Testis (tissue), 2 donors: ENCODE measurements at regions not wholly inside any gene's neighbourhood (a gene's known extent, or its start where the extent isn't known, plus 50 kb on each side); places are given as distances from the start of the nearest gene placed in this dataset.

Experiments used
- DNase-seq: peaks from one replicate; pipeline ENCODE4 v3.0.0-alpha.2; 2019
- H3K27ac ChIP-seq, 2 donors: fragments of 200-600 bp; sonication (generic); one replicate each; pipeline ENCODE4 v1.5.1; 2019
- H3K27me3 ChIP-seq: fragments of 200-600 bp; sonication (generic); one replicate; pipeline ENCODE4 v1.5.1; 2019
- H3K36me3 ChIP-seq: fragments of 200-600 bp; sonication (generic); one replicate; pipeline ENCODE4 v1.5.1; 2017; ENCODE audit warnings: low read depth; ENCODE audit errors: missing control alignments
- H3K4me1 ChIP-seq: fragments of 200-600 bp; sonication (generic); one replicate; pipeline ENCODE4 v1.5.1; 2019
- H3K4me3 ChIP-seq, 2 donors: fragments of 200-600 bp; sonication (generic); one replicate each; pipeline ENCODE4 v1.5.1; 2017 to 2019
- H3K9me3 ChIP-seq: fragments of 200-600 bp; sonication (generic); one replicate; pipeline ENCODE4 v1.5.1; 2017
- CTCF ChIP-seq, 3 experiments: fragments of 450-650 bp in 2 of 3; fragments of 200-600 bp in 1 of 3; sonication (generic) in 1 of 3; IDR thresholded peaks; one replicate each; pipeline ENCODE4 v1.5.1; 2016 to 2019; ENCODE audit warnings: antibody characterized with exemption in 3 of 3, mild to moderate bottlenecking in 2 of 3, moderate library complexity in 1 of 3
- POLR2A ChIP-seq: fragments of 450-650 bp; IDR thresholded peaks from one replicate; pipeline ENCODE4 v1.6.1; 2017; ENCODE audit warnings: antibody characterized with exemption, mild to moderate bottlenecking, moderate library complexity
- WGBS, 2 donors: methylation state at CpG; one replicate each; pipeline ENCODE4 v1.1.5; 2018; 5-methylcytosine and 5-hydroxymethylcytosine counted together
- intact Hi-C: fragments of 100-400 bp; cut with DNase I; formaldehyde crosslinking; loops from one replicate; pipeline ENCODE4 v1.15.1; 2023; ENCODE audit warnings: low total_unique reads

DNA sequence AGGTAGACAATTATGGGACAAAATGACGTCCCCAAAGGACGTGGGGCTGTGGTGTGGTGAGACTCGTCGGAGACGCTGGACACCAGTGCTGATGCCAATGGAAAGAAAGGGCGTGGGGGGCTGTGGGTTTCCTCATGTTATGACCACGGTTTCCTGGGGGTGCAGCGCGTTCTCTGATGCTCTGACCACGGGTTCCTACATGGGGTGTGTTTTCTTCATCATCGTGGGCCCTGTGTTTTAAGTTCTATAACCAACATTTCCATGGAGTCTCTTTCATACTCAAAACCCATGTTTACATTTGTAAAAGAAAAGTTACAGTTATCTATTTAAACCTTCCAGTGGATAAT lies 141.6 kb downstream of the RTP5 start:
- TF ChIP-seq CTCF (IDR thresholded peaks at IDR 0.05) (no peak), POLR2A (no peak)
- no peak overlapping the region for H3K27ac ChIP-seq
- 63 to 74% methylated on average over 11 of the region's 11 CpGs for WGBS, 2 donors
- intact Hi-C loops, result no loop called here
- H3K4me1 ChIP-seq, result peaks cover 7% of the 10 kb centered on the region
- H3K4me3 ChIP-seq, result no peak overlapping the region
- H3K27me3 ChIP-seq, result no peaks in the 10 kb centered on the region
- H3K36me3 ChIP-seq, result no peaks in the 10 kb centered on the region
- no peak for DNase-seq
- H3K9me3 ChIP-seq, result no peaks in the 10 kb centered on the region

DNA sequence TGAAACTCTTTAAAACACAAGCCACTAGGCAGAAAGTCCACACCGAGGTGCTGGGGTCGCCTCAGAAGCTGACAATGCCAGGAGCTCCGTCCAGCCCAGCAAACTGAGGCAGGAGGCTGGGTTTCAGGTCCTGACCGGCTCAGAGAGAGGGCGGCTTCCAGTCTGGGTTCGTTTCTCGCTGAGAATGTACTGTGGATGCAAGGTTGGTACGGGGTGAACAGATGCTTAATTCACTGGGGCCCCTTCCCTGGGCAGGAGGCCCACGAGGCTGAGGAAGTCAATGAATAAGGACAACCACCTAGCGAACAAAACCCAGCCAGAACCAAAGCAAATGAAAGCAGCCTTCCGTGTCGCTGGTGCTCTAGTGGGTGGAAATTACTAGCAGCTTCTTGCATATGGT lies 142.0 kb downstream of the RTP5 start:
- WGBS, 2 donors, result 52 to 73% methylated on average over 12 of the region's 12 CpGs
- Histone ChIP-seq H3K4me3 (no peak overlapping the region), H3K9me3 (no peaks in the 10 kb centered on the region), H3K27ac (no peak overlapping the region), H3K4me1 (peaks cover 7% of the 10 kb centered on the region), H3K36me3 (no peaks in the 10 kb centered on the region), H3K27me3 (no peaks in the 10 kb centered on the region)
- DNase-seq, result no peak
- intact Hi-C loops, result no loop called here
- TF ChIP-seq CTCF (IDR thresholded peaks at IDR 0.05) (no peak), POLR2A (no peak)

DNA sequence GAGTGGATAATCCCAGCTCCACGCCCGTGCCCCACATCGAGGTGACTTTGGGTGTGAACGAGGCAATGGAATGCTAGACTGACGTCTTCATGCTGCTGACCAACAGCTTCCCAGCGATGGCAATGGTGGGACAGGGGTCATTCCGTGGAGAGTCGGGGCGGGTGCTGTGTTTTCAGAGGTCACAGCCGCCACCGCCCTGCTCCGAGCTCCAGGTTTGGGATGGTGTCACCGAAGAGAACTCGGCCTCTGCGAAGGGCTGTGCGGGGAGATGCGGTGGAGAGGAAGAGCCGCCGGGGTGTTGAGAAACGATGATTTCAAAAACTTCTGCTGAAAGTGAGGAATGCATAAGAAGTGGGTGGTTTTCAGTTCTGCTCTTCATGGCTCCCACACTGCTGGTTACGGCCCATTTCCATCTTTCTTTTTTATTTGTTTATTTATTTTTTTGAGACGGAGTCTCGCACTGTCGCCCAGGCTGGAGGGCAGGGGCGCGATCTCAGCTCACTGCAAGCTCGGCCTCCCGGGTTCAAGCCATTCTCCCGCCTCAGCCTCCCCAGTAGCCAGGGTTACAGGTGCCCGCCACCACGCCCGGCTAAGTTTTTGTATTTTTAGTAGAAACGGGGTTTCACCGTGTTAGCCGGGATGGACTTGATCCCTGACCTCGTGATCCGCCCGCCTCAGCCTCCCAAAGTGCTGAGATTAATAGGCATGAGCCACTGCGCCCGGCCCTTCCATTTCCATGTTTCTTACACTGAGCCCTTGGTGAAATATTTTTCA lies 142.6 kb downstream of the RTP5 start:
- DNase-seq, result no peak
- intact Hi-C loops, result no loop called here
- Histone ChIP-seq H3K4me3 (no peak overlapping the region), H3K4me1 (peaks cover 7% of the 10 kb centered on the region), H3K27ac (no peak overlapping the region), H3K27me3 (no peaks in the 10 kb centered on the region), H3K36me3 (no peaks in the 10 kb centered on the region), H3K9me3 (no peaks in the 10 kb centered on the region)
- WGBS, 2 donors, result 69 to 77% methylated on average over 40 of the region's 40 CpGs
- TF ChIP-seq POLR2A (no peak), CTCF (IDR thresholded peaks at IDR 0.05) (no peak)

DNA sequence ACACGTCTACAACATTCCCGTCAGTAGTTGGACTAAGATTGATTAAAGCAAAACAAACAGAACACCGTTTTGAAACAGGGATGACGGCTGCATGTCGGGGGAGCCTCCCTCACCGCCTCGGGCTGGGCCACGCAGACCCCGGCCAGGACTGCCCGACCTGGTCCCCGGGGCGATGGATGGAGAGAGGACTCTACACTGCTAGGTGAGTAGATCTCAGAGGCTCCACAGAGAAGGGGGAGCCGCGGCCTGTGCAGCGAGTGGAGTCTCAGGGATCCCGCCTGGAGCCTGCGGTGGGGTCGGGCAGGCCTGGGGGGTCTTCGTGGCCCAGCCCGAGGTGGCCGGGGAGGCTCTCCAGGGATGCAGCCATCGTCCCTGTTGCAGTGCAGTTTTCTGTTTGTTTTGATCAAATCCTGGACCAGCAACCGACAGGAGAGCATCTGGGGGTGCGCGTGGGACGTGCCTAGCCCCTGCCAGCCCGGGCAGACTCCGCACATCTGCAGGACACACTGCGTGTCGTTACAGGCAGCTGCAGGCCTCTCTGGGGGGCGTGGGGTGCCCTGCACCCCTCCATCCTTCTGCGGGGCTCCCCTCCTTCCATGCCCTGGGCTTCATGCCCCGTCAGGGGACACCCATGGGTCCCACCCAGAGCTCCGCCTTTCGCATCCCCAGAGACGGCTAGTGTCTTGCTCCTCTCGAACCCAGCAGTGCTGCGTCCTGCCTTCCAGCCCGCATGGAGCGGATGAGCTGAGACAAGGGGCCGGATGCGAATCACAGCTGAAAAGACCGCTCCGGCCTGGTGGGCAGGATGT lies 143.6 kb downstream of the RTP5 start:
- no peaks in the 10 kb centered on the region for H3K27me3 ChIP-seq
- TF ChIP-seq CTCF (IDR thresholded peaks at IDR 0.05) (no peak), POLR2A (no peak)
- no peaks in the 10 kb centered on the region for H3K9me3 ChIP-seq
- no peak overlapping the region for H3K4me3 ChIP-seq
- H3K4me1 ChIP-seq, result peaks cover 7% of the 10 kb centered on the region
- H3K27ac ChIP-seq, result peak overlapping the region in 1 of 2 donors; percentile 25
- no peaks in the 10 kb centered on the region for H3K36me3 ChIP-seq
- DNase-seq, result no peak
- 62 to 64% methylated on average over 29 to 44 of the region's 44 CpGs for WGBS, 2 donors
- intact Hi-C loops, result no loop called here
